Caco-2 (cell line): ENCODE measurements at regions not wholly inside any gene's neighbourhood (a gene's known extent, or its start where the extent isn't known, plus 50 kb on each side); places are given as distances from the start of the nearest gene placed in this dataset.

Experiments used
- BruUV-seq: library from RNA; stranded (reverse); fragments of 400-500 nt; replicated peaks from 2 replicates; lab custom pipeline; 2021; lab: Mats Ljungman, UMichigan
- CTCF ChIA-PET: fragments of 300-600 bp; sonication (Branson Sonifier 250); formaldehyde crosslinking; loops from one replicate; lab custom pipeline; 2022; ENCODE audit warnings: antibody characterized with exemption; lab: Charles Lee
- POLR2A ChIA-PET: fragments of 300-600 bp; sonication (Branson Sonifier 250); formaldehyde crosslinking; loops from one replicate; lab custom pipeline; 2022; ENCODE audit warnings: antibody characterized with exemption; lab: Charles Lee
- DNase-seq, 2 experiments: peaks; one replicate each; pipeline versions ENCODE4 v3.0.0 to v3.0.0-alpha.2; 2020 to 2022
- H3K27me3 ChIP-seq: replicated peaks from 2 replicates; pipeline ENCODE4 v1.6.0; 2011; ENCODE audit warnings: low read length; ENCODE audit not compliant: control insufficient read depth, insufficient read depth
- H3K36me3 ChIP-seq: 2 replicates; pipeline ENCODE4 v1.5.1; 2011; ENCODE audit warnings: low read length; ENCODE audit not compliant: control insufficient read depth, insufficient read depth
- H3K4me1 ChIP-seq: fragments of 250-450 bp; sonication (Bioruptor Pico); 2 replicates; pipeline ENCODE4 v1.5.1; 2020; ENCODE audit warnings: mild to moderate bottlenecking
- H3K4me3 ChIP-seq: 2 replicates; pipeline ENCODE4 v1.5.1; 2011; ENCODE audit warnings: low read depth, mild to moderate bottlenecking, control low read depth, low read length
- H3K9me3 ChIP-seq: fragments of 250-450 bp; sonication (Bioruptor Pico); 2 replicates; pipeline ENCODE4 v1.5.1; 2020; ENCODE audit warnings: mild to moderate bottlenecking, moderate library complexity
- H3K27ac Mint-ChIP-seq: one replicate; pipeline ENCODE4 v1.8.0; 2022; ENCODE audit warnings: mixed read lengths; ENCODE audit not compliant: unreplicated experiment
- H3K27me3 Mint-ChIP-seq: one replicate; pipeline ENCODE4 v1.8.0; 2022; ENCODE audit warnings: mixed read lengths; ENCODE audit not compliant: insufficient read depth, unreplicated experiment
- H3K36me3 Mint-ChIP-seq: one replicate; pipeline ENCODE4 v1.8.0; 2022; ENCODE audit warnings: mild to moderate bottlenecking, mixed read lengths; ENCODE audit not compliant: insufficient read depth, unreplicated experiment
- H3K4me1 Mint-ChIP-seq: one replicate; pipeline ENCODE4 v1.8.0; 2022; ENCODE audit warnings: low read depth, mixed read lengths; ENCODE audit not compliant: unreplicated experiment
- H3K4me3 Mint-ChIP-seq: one replicate; pipeline ENCODE4 v1.8.0; 2022; ENCODE audit warnings: mild to moderate bottlenecking, moderate library complexity, mixed read lengths; ENCODE audit not compliant: unreplicated experiment
- H3K9me3 Mint-ChIP-seq: one replicate; pipeline ENCODE4 v1.8.0; 2022; ENCODE audit warnings: mixed read lengths; ENCODE audit not compliant: unreplicated experiment
- CTCF ChIP-seq, 2 experiments: fragments of 200-600 bp in 1 of 2; IDR thresholded peaks; 1 replicate in 1 of 2; 2 replicates in 1 of 2; pipeline versions ENCODE4 v1.5.1 to v1.8.0; 2011 to 2022; ENCODE audit warnings: antibody characterized with exemption in 1 of 2, control low read depth in 1 of 2, inconsistent platforms in 1 of 2, low read depth in 1 of 2, low read length in 1 of 2, mild to moderate bottlenecking in 1 of 2, moderate library complexity in 1 of 2; ENCODE audit not compliant: insufficient read depth in 1 of 2, severe bottlenecking in 1 of 2, unreplicated experiment in 1 of 2
- intact Hi-C: fragments of 100-400 bp; cut with micrococcal nuclease; formaldehyde crosslinking; loops from one replicate; pipeline ENCODE4 v1.10.0; 2022; ENCODE audit not compliant: unreplicated experiment

GRCh38 chr12:108000111-108000510, 129.0 kb upstream of the WSCD2 start:
- H3K4me3 ChIP-seq = no peak overlapping the region
- no peaks in the 10 kb centered on the region for H3K27me3 ChIP-seq
- no TSS peak for BruUV-seq
- TF ChIP-seq CTCF (IDR thresholded peaks at IDR 0.05; ENCODE audit: insufficient read depth in 1 of 2, low read depth in 1 of 2, low read length in 1 of 2, severe bottlenecking in 1 of 2, unreplicated experiment in 1 of 2) = no peak
- H3K4me1 ChIP-seq = no peaks in the 10 kb centered on the region
- Mint-ChIP-seq H3K9me3 (peaks cover 20% of the 10 kb centered on the region), H3K4me3 (no peak overlapping the region), H3K36me3 (no peaks in the 10 kb centered on the region), H3K4me1 (no peaks in the 10 kb centered on the region), H3K27ac (no peak overlapping the region), H3K27me3 (peaks cover 16% of the 10 kb centered on the region)
- H3K9me3 ChIP-seq = no peaks in the 10 kb centered on the region
- POLR2A ChIA-PET = no interaction called here
- CTCF ChIA-PET = no interaction called here
- no peaks in the 10 kb centered on the region for H3K36me3 ChIP-seq
- intact Hi-C loops = no loop called here
- no peak for DNase-seq

- no peak overlapping the region for H3K27ac Mint-ChIP-seq
- no TSS peak for BruUV-seq
- H3K36me3 Mint-ChIP-seq = peaks cover 4% of the 10 kb centered on the region
- H3K4me3 Mint-ChIP-seq = no peak overlapping the region
- peak in 1 of 2 experiments; percentile 22 for DNase-seq
- ChIA-PET CTCF (no interaction called here), POLR2A (no interaction called here)
- Histone ChIP-seq H3K27me3 (no peaks in the 10 kb centered on the region), H3K9me3 (no peaks in the 10 kb centered on the region; the same call in 1 of the 2 replicates), H3K4me3 (no peak overlapping the region), H3K4me1 (peaks cover 23% of the 10 kb centered on the region), H3K36me3 (no peaks in the 10 kb centered on the region)
- H3K9me3 Mint-ChIP-seq = no peaks in the 10 kb centered on the region
- peaks cover 5% of the 10 kb centered on the region for H3K4me1 Mint-ChIP-seq
- peaks cover 4% of the 10 kb centered on the region for H3K27me3 Mint-ChIP-seq
- intact Hi-C loops = no loop called here
- no peak for TF ChIP-seq CTCF (IDR thresholded peaks at IDR 0.05; ENCODE audit: insufficient read depth in 1 of 2, low read depth in 1 of 2, low read length in 1 of 2, severe bottlenecking in 1 of 2, unreplicated experiment in 1 of 2)
These were observed 124.8 kb upstream of the WSCD2 start for GRCh38 chr12:108004319-108004718.

GRCh38 chr12:108008163-108008905, 120.8 kb upstream of the WSCD2 start:
- Mint-ChIP-seq H3K36me3 (peaks cover 6% of the 10 kb centered on the region), H3K9me3 (peaks cover 18% of the 10 kb centered on the region), H3K4me1 (peaks cover 22% of the 10 kb centered on the region), H3K27me3 (no peaks in the 10 kb centered on the region), H3K4me3 (no peak overlapping the region), H3K27ac (peak overlapping the region; percentile 57)
- Histone ChIP-seq H3K4me3 (no peak overlapping the region), H3K4me1 (peaks cover 43% of the 10 kb centered on the region), H3K27me3 (no peaks in the 10 kb centered on the region), H3K9me3 (no peaks in the 10 kb centered on the region; the same call in 1 of the 2 replicates), H3K36me3 (no peaks in the 10 kb centered on the region)
- no TSS peak for BruUV-seq
- intact Hi-C loops = no loop called here
- CTCF ChIA-PET = no interaction called here
- POLR2A ChIA-PET = no interaction called here
- no peak for TF ChIP-seq CTCF (IDR thresholded peaks at IDR 0.05; ENCODE audit: insufficient read depth in 1 of 2, low read depth in 1 of 2, low read length in 1 of 2, severe bottlenecking in 1 of 2, unreplicated experiment in 1 of 2)
- DNase-seq = no peak
